DND-41 (cell line): ENCODE measurements at regions not wholly inside any gene's neighbourhood (a gene's known extent, or its start where the extent isn't known, plus 50 kb on each side); places are given as distances from the start of the nearest gene placed in this dataset.

ENCODE experiments used
- ATAC-seq: fragments of 200-7000 bp; cut with Tn5 transposase; 3 replicates; pipeline ENCODE4 v1.9.1; 2021; ENCODE audit warnings: low read depth; ENCODE audit not compliant: insufficient read depth
- DNase-seq: peaks from one replicate; pipeline ENCODE4 v3.0.0-alpha.2; 2020
- H2AFZ ChIP-seq: 2 replicates; pipeline ENCODE4 v1.6.0; 2012; ENCODE audit warnings: low read depth, low read length
- H3K27ac ChIP-seq: 2 replicates; pipeline ENCODE4 v1.5.1; 2012; ENCODE audit warnings: low read length, inconsistent platforms
- H3K27me3 ChIP-seq: fragments of 200-600 bp; sonication (generic); 2 replicates; pipeline ENCODE4 v1.6.0; 2012; ENCODE audit warnings: low read length, mild to moderate bottlenecking, inconsistent platforms; ENCODE audit not compliant: insufficient read depth, poor library complexity
- H3K36me3 ChIP-seq: 2 replicates; pipeline ENCODE4 v1.5.1; 2012; ENCODE audit warnings: low read length, inconsistent platforms; ENCODE audit not compliant: insufficient read depth
- H3K4me1 ChIP-seq: 2 replicates; pipeline ENCODE4 v1.5.1; 2012; ENCODE audit warnings: mild to moderate bottlenecking, low read length; ENCODE audit not compliant: insufficient read depth
- H3K4me2 ChIP-seq: 2 replicates; pipeline ENCODE4 v1.6.0; 2012; ENCODE audit warnings: mild to moderate bottlenecking, moderate library complexity, low read length, inconsistent platforms; ENCODE audit not compliant: insufficient read depth
- H3K4me3 ChIP-seq, 2 experiments: fragments of 200-600 bp in 1 of 2; shearing (Covaris generic) in 1 of 2; 2 replicates each; pipeline ENCODE4 v1.5.1; 2012 to 2016; ENCODE audit warnings: inconsistent platforms in 2 of 2, low read length in 2 of 2, mild to moderate bottlenecking in 2 of 2, low read depth in 1 of 2, moderate library complexity in 1 of 2
- H3K79me2 ChIP-seq: 2 replicates; pipeline ENCODE4 v1.6.0; 2012; ENCODE audit warnings: low read length, inconsistent platforms; ENCODE audit not compliant: insufficient read depth
- H3K9ac ChIP-seq: 2 replicates; pipeline ENCODE4 v1.6.0; 2012; ENCODE audit warnings: low read depth, mild to moderate bottlenecking, inconsistent platforms, low read length, moderate library complexity
- H3K9me3 ChIP-seq: 2 replicates; pipeline ENCODE4 v1.5.1; 2012; ENCODE audit warnings: low read length, moderate library complexity, mild to moderate bottlenecking, inconsistent platforms; ENCODE audit not compliant: insufficient read depth, severe bottlenecking
- H4K20me1 ChIP-seq: 2 replicates; pipeline ENCODE4 v1.6.0; 2012; ENCODE audit warnings: low read length; ENCODE audit not compliant: insufficient read depth
- CTCF ChIP-seq: IDR thresholded peaks from 2 replicates; pipeline ENCODE4 v1.5.1; 2012; ENCODE audit warnings: borderline replicate concordance, low read length, moderate library complexity, mild to moderate bottlenecking; ENCODE audit not compliant: poor library complexity, severe bottlenecking; ENCODE audit errors: extremely low read depth
- EZH2 ChIP-seq: IDR thresholded peaks from 3 replicates; pipeline ENCODE4 v1.6.1; 2012; ENCODE audit warnings: borderline replicate concordance, low read depth, mild to moderate bottlenecking, moderate library complexity, low read length, inconsistent platforms; ENCODE audit not compliant: severe bottlenecking

- H2AFZ ChIP-seq: no peak overlapping the region
- no peaks in the 10 kb centered on the region for H3K36me3 ChIP-seq
- H3K27me3 ChIP-seq: no peaks in the 10 kb centered on the region
- H3K9me3 ChIP-seq: no peaks in the 10 kb centered on the region
- H4K20me1 ChIP-seq: no peaks in the 10 kb centered on the region
- ATAC-seq: no peak
- H3K27ac ChIP-seq: no peak overlapping the region
- no peak overlapping the region for H3K4me2 ChIP-seq
- DNase-seq: no peak
- no peak overlapping the region for H3K4me3 ChIP-seq
- H3K79me2 ChIP-seq: no peaks in the 10 kb centered on the region
- no peak overlapping the region for H3K9ac ChIP-seq
- 0 out of 2 replicates have a peak, but pooled peaks cover 6% of the 10 kb centered on the region for H3K4me1 ChIP-seq
- TF ChIP-seq EZH2: no peak
- TF ChIP-seq CTCF: no peak
Observed at GRCh38 chr9:13590996-13591395, 311.5 kb upstream of the MPDZ start.

- H3K27ac ChIP-seq: no peak overlapping the region
- TF ChIP-seq CTCF: no peak
- TF ChIP-seq EZH2: no peak
- ATAC-seq: no peak
- DNase-seq: no peak
- no peaks in the 10 kb centered on the region for H3K9me3 ChIP-seq
- no peak overlapping the region for H3K9ac ChIP-seq
- H3K79me2 ChIP-seq: no peaks in the 10 kb centered on the region
- H3K36me3 ChIP-seq: no peaks in the 10 kb centered on the region
- 0 out of 2 replicates have a peak, but pooled peaks cover 6% of the 10 kb centered on the region for H3K4me1 ChIP-seq
- H2AFZ ChIP-seq: no peak overlapping the region
- no peak overlapping the region for H3K4me2 ChIP-seq
- H3K4me3 ChIP-seq: no peak overlapping the region
- no peaks in the 10 kb centered on the region for H3K27me3 ChIP-seq
- H4K20me1 ChIP-seq: no peaks in the 10 kb centered on the region
Observed at GRCh38 chr9:13589034-13589737, 309.7 kb upstream of the MPDZ start.

GRCh38 chr9:13588151-13589033 is 308.9 kb upstream of the MPDZ start:
- Histone ChIP-seq H3K9ac (no peak overlapping the region), H4K20me1 (no peaks in the 10 kb centered on the region), H3K36me3 (no peaks in the 10 kb centered on the region), H3K79me2 (no peaks in the 10 kb centered on the region), H3K4me2 (no peak overlapping the region), H2AFZ (no peak overlapping the region), H3K4me1 (0 out of 2 replicates have a peak, but pooled peaks cover 6% of the 10 kb centered on the region), H3K27ac (no peak overlapping the region), H3K4me3 (no peak overlapping the region), H3K27me3 (no peaks in the 10 kb centered on the region), H3K9me3 (no peaks in the 10 kb centered on the region)
- DNase-seq: no peak
- no peak for ATAC-seq
- TF ChIP-seq EZH2: no peak
- no peak for TF ChIP-seq CTCF
